ENCODE measurements at regions not wholly inside any gene's neighbourhood (a gene's known extent, or its start where the extent isn't known, plus 50 kb on each side); places are given as distances from the start of the nearest gene placed in this dataset.

DNA sequence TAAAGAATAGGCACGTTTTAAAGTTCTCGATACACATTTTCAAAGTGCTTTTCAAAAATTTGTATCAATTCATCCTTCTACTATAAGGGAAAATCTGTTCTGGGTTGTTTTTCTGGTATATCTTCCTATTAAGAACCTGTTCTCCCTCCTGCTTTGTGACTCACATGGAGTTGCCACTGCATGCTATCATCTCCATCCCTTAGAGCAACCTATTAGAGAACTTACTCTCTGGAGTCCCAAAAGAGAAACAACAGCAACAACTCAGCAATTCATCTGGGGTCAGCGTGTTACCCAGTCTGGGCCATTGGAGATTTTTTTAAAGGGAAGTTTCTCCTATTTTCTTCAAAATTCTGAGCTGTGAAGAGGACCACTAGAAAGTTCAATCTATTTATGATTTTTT lies 227.4 kb downstream of the HLX start:
- H3K27ac ChIP-seq: no peak overlapping the region
- no peak for TF ChIP-seq ZFX (IDR thresholded peaks at IDR 0.05)

DNA sequence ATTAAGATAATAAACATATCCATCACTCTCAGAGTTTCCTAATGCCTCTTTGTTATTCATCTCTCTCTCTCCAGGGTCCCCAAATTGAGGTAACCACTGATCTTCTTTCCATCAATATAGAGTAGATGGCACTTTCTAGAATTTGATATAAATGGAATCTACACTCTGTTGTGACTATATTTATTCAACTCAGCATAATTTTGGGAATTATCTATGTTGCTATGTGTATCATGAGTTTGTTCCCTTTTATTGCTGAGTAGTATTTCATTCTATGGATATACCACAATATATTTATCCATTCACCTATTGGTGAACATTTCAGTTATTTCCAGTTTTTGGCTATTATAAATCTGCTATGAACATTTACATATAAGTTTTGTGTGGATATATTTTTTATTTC lies 230.7 kb downstream of the HLX start:
- no peak for TF ChIP-seq CTCF (conservative IDR thresholded peaks at IDR 0.05)
- no peak for TF ChIP-seq ZFX (IDR thresholded peaks at IDR 0.05)
- H3K27ac ChIP-seq: no peak overlapping the region

- H3K27ac ChIP-seq: no peak overlapping the region
- no peak for TF ChIP-seq CTCF (conservative IDR thresholded peaks at IDR 0.05)
- no peak for TF ChIP-seq ZFX (IDR thresholded peaks at IDR 0.05)
Measured at GRCh38 chr1:221117133-221117532, 237.9 kb downstream of the HLX start.

- no peak for TF ChIP-seq CTCF (conservative IDR thresholded peaks at IDR 0.05)
- TF ChIP-seq ZFX (IDR thresholded peaks at IDR 0.05): no peak
- no peak overlapping the region for H3K27ac ChIP-seq
Measured at GRCh38 chr1:221117548-221117951, 238.3 kb downstream of the HLX start.

DNA sequence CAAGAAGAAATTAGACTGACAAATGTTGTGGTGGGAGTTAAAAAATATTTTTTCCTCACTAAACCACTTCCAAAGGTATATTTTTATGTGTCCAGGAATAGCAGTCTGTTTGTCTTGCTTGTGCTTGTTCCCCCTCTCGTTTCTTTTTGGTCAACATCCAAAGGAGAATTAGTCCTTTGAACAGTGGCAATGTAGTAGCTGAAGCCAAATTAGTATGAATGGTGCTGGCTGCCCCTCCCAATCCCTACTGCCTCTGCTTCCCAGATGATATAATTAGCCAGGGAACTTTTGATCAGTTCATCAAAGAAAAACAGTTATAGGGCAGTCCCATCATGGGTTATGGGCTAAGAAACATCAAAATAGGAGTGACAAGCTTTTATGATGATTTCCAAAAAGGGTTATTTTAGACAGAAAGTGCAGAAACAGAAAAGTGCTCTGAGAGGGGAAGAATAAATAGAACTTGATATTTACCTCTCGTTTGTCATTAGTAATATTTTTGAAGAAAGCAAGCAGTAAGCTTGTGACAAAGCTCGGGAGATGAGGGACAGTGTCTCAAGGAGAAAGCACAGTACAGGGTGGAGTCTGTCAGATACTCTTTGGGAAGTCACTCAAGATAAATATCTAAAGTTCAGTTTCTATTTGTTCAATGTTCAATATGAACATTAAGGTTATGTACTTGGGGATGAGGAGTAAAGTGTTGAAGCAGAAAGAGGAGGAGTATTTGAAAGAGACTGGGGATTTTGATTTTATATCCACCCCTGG lies 239.1 kb downstream of the HLX start:
- TF ChIP-seq ZFX (IDR thresholded peaks at IDR 0.05): no peak
- TF ChIP-seq CTCF (conservative IDR thresholded peaks at IDR 0.05): no peak
- no peak overlapping the region for H3K27ac ChIP-seq

DNA sequence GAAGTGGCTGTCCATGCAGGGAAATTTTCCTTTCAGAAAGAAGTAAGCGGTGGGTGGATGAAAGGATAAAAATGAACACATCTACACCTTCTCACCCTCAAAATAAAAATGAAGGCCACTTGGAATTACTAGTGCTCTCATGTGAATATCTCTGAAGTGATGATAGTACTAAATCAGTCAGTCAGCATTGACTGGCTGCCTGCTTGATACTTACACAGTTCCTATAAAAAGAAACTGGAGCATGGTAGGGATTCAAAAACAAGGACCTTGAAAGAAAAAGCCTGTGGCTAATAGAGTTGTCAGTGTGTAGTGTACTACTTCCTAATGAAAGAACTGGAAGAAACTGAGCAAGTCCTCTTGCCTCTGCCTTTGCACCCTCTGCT lies 239.7 kb downstream of the HLX start:
- no peak overlapping the region for H3K27ac ChIP-seq
- TF ChIP-seq ZFX (IDR thresholded peaks at IDR 0.05): no peak
- no peak for TF ChIP-seq CTCF (conservative IDR thresholded peaks at IDR 0.05)

DNA sequence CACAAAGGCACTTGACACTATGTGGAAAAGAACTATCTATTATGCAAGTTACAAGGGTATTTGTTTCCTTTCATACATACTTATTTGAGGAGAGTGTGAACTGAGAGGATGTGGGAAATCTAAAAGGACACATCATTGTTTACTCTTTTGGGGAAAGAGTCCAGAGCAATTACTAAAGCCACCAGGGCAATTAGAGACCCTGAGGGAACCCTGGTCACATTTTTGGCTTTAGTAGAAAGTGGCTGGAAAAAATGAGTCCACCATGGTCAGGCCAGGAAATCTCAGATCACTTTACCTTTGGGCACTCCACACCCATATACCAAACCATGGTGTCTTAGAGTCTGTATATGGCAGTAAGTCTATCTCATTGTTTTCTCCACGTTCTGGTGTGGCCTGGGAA lies 243.3 kb downstream of the HLX start:
- no peak overlapping the region for H3K27ac ChIP-seq
- no peak for TF ChIP-seq CTCF (conservative IDR thresholded peaks at IDR 0.05)
- TF ChIP-seq ZFX (IDR thresholded peaks at IDR 0.05): no peak

GRCh38 chr1:221125976-221126375 lies 246.7 kb downstream of the HLX start:
- no peak overlapping the region for H3K27ac ChIP-seq
- no peak for TF ChIP-seq CTCF (conservative IDR thresholded peaks at IDR 0.05)
- no peak for TF ChIP-seq ZFX (IDR thresholded peaks at IDR 0.05)
